HG02571 (cell line): ENCODE measurements at regions not wholly inside any gene's neighbourhood (a gene's known extent, or its start where the extent isn't known, plus 50 kb on each side); places are given as distances from the start of the nearest gene placed in this dataset.

Experiments
- ATAC-seq: cut with Tn5 transposase; IDR thresholded peaks from one replicate; pipeline ENCODE4 v1.9.1; 2021; ENCODE audit warnings: mild to moderate bottlenecking, moderate library complexity; ENCODE audit not compliant: unreplicated experiment

DNA sequence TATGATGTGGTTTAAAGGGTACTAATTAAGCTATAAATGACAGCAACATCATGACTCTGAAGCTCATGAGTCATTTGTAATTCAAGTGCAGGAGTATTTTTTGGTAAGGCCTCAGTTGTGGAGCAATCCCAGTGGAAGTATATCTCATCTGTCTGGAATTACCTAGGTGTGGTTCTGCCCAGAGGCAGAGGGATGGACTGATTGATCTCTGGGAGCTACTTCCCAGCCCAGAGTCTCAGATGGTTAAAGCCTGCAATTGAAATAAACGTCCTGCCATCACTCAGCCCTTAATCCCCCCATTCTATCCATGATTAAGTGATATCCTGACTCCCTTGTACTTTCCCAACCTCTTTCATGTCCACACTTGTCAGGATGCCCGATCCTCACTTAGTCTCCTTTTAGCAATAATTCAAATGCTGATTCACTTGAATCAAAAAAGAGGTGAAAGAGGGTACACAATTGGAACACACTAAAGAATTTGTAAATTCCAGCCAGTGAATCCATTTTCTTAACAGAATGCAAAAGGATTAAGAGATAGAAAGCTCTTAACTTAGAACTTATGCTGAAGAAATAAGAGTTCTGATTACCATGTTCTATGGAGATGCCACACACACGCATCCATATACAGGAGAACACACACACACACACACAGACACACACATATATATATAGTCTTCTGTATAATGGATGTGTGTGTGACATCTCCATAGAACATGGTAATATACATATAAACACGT, 664.4 kb downstream of the NYAP2 start:
- ATAC-seq: no peak

DNA sequence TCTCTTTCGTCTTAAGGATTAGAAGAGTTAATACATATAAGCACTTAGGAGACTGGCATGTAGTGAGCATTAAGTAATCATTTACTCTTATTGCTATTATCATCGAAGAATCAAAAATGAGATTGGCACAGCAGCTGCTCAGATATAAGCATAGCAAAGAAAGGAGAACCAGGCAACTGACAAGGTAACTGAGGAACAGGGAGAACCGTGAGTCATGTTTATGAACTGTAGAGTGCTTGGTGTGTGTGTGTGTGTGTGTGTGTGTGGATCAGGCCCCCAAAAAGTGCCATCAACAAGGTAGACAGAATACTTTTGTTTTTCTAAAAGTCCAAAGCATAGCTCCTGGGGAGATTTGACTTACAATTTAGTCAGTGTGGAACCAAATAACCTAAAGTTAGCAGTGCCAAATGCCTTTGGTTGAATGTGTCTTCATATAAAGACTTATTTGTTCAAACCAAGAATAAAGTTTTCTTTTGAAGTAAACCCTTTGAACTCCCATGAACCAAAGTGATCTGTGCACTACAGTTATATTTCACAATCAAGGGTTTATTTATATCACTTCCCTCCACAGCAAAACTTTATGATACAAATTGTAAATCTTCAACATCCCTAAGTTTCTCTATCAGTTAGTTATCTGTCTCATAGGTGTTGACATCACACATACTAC, 660.6 kb downstream of the NYAP2 start:
- ATAC-seq: no peak

- no peak for ATAC-seq
Measured at GRCh38 chr2:226057914-226058313, 658.4 kb downstream of the NYAP2 start.

- no peak for ATAC-seq
Measured at GRCh38 chr2:226057365-226057764, 657.9 kb downstream of the NYAP2 start.

DNA sequence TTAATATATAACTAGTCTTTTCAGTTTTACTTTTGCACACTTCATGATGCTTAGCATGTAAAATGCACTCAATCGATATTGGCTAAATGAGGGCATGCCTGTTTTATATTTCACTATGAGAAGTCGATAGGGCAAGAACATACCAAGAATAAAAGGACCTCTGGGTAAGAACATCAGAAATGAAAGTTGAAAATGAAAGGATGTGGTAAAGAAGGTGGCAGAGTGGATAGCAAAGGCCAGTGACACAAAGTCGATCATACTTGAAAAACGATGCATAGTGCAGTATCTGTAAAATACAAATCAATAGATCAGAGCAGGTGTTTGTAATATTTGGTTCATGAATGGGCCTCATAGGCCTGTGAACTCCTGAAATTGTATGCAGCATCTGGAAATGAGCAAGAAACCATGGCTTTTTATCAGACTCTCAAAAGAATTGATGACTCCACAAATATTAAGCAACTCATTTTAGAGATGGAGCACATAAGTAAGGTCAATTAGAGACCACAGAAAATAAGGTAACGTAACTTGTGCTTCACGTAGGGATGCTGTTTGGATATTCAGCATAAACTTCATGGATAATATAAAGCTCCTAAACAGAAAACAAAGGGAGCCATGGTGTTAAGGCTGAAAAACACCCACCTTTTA, 653.4 kb downstream of the NYAP2 start:
- no peak for ATAC-seq

GRCh38 chr2:226050822-226051221, 651.3 kb downstream of the NYAP2 start:
- ATAC-seq: no peak

DNA sequence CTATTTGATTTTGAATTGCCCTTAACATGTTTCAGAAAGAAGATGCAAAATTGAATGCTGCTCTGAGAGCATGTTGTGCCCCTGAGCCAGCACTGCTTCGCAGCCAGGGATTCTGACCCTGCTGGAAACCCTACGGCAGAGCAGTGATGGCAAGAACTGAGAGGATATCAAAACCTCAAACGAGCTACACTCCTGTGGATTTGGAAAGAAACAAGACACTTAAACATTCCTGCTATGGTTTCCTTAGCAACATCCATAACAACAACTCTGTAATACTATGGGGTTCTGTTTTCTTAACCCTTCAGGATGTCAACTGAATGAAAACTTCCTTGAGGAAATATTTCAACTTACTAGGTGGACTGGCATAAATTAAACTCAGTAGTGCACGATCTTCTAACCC, 649.1 kb downstream of the NYAP2 start:
- ATAC-seq: no peak

DNA sequence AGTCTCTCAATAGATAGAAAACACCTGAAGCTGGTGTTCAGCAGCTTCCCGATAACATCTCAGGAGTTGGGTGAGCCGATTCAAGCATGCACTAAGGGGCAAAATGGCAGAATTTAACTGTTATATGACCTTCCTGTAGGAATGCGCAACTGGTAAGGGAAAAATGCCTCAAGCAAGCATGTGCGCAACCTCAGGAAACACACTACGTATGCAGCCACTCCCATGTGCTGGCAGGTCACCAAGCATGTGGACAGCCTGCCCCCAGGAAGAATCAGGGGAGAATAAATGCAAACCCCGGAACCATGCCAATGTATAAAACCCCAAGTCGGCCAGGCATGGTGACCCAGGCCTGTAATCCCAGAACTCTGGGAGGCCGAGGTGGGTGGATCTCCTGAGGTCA, 645.6 kb downstream of the NYAP2 start:
- ATAC-seq: no peak

- ATAC-seq: no peak
Measured at GRCh38 chr2:226040344-226040900, 640.9 kb downstream of the NYAP2 start.

DNA sequence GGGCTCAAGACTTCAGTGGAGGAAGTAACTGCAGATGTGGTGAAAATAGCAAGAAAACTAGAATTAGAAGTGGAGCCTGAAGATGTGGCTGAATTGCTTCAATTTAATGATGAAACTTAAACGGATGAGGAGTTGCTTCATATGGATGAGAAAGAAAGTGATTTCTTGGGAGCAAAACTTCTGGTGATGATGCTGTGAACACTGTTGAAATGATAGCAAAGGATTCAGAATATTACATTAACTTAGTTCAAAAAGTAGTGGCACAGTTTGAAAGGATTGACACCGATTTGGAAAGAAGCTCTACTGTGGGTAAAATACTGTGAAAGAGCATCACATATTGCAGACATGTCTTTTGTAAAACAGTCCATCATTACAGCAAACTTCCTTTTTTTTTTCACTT, 638.0 kb downstream of the NYAP2 start:
- ATAC-seq: no peak

GRCh38 chr2:226031647-226032501, 632.4 kb downstream of the NYAP2 start:
- ATAC-seq: no peak

- ATAC-seq: peak; percentile 38
Measured at GRCh38 chr2:226030788-226031646, 631.5 kb downstream of the NYAP2 start.

DNA sequence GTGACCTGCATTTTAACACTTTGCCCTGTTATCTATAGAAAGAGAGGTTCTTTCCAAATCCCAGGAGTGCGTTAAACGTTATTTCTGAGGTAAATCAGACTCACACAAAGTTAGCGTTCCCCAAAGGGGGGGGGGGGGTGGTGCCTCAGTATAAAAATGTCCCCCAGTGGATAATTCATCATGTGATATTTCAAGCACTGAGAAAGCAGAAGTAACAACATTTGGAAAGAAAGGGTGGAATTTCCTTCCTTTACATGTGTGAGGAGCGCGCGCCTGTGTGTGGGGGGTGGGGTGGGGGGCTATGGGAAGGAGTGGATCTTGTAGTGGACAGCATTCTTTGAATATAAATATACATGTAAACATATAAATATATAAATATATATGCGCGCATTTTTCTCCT, 630.9 kb downstream of the NYAP2 start:
- ATAC-seq: no peak

- ATAC-seq: no peak
Measured at GRCh38 chr2:226023946-226024345, 624.4 kb downstream of the NYAP2 start.

- ATAC-seq: no peak
Measured at GRCh38 chr2:226023383-226023782, 623.9 kb downstream of the NYAP2 start.

- no peak for ATAC-seq
Measured at GRCh38 chr2:226020956-226021355, 621.4 kb downstream of the NYAP2 start.

GRCh38 chr2:226020176-226020575, 620.7 kb downstream of the NYAP2 start:
- ATAC-seq: no peak

DNA sequence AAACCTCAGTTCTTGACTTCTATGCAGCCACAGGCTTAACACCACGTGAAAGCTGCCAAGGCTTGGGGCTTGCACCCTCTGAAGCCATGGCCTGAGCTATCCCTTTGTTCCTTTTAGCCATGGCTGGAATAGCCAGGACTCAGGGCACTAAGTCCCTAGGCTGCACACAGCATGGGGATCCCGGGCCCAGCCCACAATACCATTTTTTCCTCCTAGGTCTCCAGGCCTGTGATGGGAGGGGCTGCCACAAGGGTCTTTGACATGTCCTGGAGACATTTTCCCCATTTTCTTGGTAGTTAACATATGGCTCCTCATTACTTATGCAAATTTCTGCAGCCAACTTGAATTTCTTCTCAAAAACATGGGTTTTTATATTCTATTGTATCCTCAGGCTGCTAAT, 619.1 kb downstream of the NYAP2 start:
- no peak for ATAC-seq

DNA sequence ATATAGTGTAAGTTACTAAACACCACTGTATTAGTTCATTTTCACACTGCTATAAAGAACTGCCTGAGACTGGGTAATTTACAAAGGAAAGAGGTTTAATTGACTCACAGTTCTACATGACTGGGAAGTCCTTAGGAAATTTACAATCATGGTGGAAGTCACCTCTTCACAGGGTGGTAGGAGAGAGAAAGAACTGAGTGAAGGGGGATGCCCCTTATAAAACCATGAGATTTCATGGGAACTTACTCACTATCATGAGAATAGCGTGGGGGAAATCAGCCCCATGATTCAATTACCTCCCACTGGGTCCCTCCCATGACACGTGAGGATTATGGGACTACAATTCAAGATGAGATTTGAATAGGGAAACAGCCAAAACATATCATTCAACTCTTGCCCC, 618.0 kb downstream of the NYAP2 start:
- ATAC-seq: no peak

DNA sequence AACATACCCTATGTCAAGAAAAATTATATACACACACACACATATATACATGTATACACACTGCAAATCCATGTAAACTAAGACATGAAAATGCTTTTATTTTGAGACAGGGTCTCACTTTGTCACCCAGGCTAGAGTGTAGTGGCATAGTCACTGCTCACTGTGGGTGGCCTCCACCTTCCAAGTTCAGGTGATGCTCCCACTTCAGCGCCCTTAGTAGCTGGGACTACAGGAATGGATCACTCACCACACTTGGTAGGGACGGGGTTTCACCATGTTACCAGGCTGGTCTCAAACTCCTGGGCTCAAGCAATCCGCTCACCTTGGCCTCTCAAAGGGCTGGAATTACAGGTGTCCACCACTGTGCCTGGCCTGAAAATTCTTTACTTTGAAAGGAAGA, 617.6 kb downstream of the NYAP2 start:
- no peak for ATAC-seq
